IMR-90 (cell line): ENCODE measurements at regions not wholly inside any gene's neighbourhood (a gene's known extent, or its start where the extent isn't known, plus 50 kb on each side); places are given as distances from the start of the nearest gene placed in this dataset.

ENCODE experiments used
- ATAC-seq: fragments of 200-7000 bp; cut with Tn5 transposase; 2 replicates; pipeline ENCODE4 v1.9.1; 2020; ENCODE audit warnings: low read depth, mild to moderate bottlenecking, moderate library complexity
- BruUV-seq: library from RNA; stranded (reverse); fragments of 400-500 nt; replicated peaks from 2 replicates; lab custom pipeline; 2021; lab: Mats Ljungman, UMichigan
- CTCF ChIA-PET: fragments of 300-600 bp; formaldehyde crosslinking; extraction: SDS; loops from one replicate; lab custom pipeline; 2021; ENCODE audit warnings: antibody characterized with exemption; lab: Yijun Ruan, JAX
- POLR2A ChIA-PET: fragments of 300-600 bp; sonication (Branson Sonifier 250); formaldehyde crosslinking; loops from one replicate; lab custom pipeline; 2022; ENCODE audit warnings: antibody characterized with exemption; ENCODE audit not compliant: unreplicated experiment; lab: Charles Lee
- DNase-seq: peaks from one replicate; pipeline ENCODE4 v3.0.0; 2013
- H2AFZ ChIP-seq: replicated peaks from 2 replicates; pipeline ENCODE3; 2013; ENCODE audit warnings: low read length, mild to moderate bottlenecking; ENCODE audit not compliant: poor library complexity
- H2AK5ac ChIP-seq: 2 replicates; pipeline ENCODE4 v1.6.1; 2013; ENCODE audit warnings: low read depth, low read length, inconsistent platforms
- H2AK9ac ChIP-seq: replicated peaks from 2 replicates; pipeline ENCODE3; 2013; ENCODE audit warnings: mild to moderate bottlenecking, low read depth, low read length, moderate library complexity; ENCODE audit not compliant: poor library complexity
- H2BK120ac ChIP-seq: 2 replicates; pipeline ENCODE4 v1.6.1; 2013; ENCODE audit warnings: low read depth, low read length, inconsistent platforms
- H2BK15ac ChIP-seq: 3 replicates; pipeline ENCODE4 v1.6.1; 2013; ENCODE audit warnings: low read depth, low read length, inconsistent platforms
- H2BK20ac ChIP-seq: 2 replicates; pipeline ENCODE4 v1.6.1; 2013; ENCODE audit warnings: low read depth, mild to moderate bottlenecking, inconsistent platforms, low read length, moderate library complexity
- H2BK5ac ChIP-seq: 2 replicates; pipeline ENCODE4 v1.6.1; 2013; ENCODE audit warnings: mild to moderate bottlenecking, low read depth, low read length, inconsistent platforms; ENCODE audit not compliant: poor library complexity, severe bottlenecking
- H3K14ac ChIP-seq: replicated peaks from 2 replicates; pipeline ENCODE4 v1.6.1; 2013; ENCODE audit warnings: low read depth, low read length, inconsistent platforms
- H3K18ac ChIP-seq: 2 replicates; pipeline ENCODE4 v1.6.1; 2013; ENCODE audit warnings: low read depth, low read length, control low read depth
- H3K23ac ChIP-seq: 2 replicates; pipeline ENCODE4 v1.6.1; 2013; ENCODE audit warnings: low read depth, low read length, inconsistent platforms
- H3K27ac ChIP-seq: 2 replicates; pipeline ENCODE4 v1.5.1; 2013; ENCODE audit warnings: mild to moderate bottlenecking, control low read depth, low read length; ENCODE audit not compliant: insufficient read depth
- H3K27me3 ChIP-seq: 2 replicates; pipeline ENCODE4 v1.6.1; 2013; ENCODE audit warnings: low read length; ENCODE audit not compliant: control insufficient read depth, insufficient read depth
- H3K36me3 ChIP-seq: 2 replicates; pipeline ENCODE4 v1.6.1; 2013; ENCODE audit warnings: low read length, mixed read lengths; ENCODE audit not compliant: control insufficient read depth, insufficient read depth
- H3K4ac ChIP-seq: 2 replicates; pipeline ENCODE4 v1.6.1; 2013; ENCODE audit warnings: low read depth, low read length, inconsistent platforms
- H3K4me1 ChIP-seq: 2 replicates; pipeline ENCODE4 v1.6.1; 2013; ENCODE audit warnings: low read length, mixed read lengths; ENCODE audit not compliant: control insufficient read depth, insufficient read depth
- H3K4me2 ChIP-seq: 2 replicates; pipeline ENCODE4 v1.6.1; 2013; ENCODE audit warnings: low read depth, mild to moderate bottlenecking, control low read depth, low read length, moderate library complexity
- H3K4me3 ChIP-seq: 2 replicates; pipeline ENCODE4 v1.5.1; 2013; ENCODE audit warnings: low read depth, mild to moderate bottlenecking, control low read depth, low read length, moderate library complexity; ENCODE audit not compliant: insufficient read depth
- H3K56ac ChIP-seq: 2 replicates; pipeline ENCODE4 v1.6.1; 2013; ENCODE audit warnings: low read length, inconsistent platforms; ENCODE audit not compliant: insufficient read depth; ENCODE audit errors: extremely low read depth
- H3K79me1 ChIP-seq, 2 experiments: 2 replicates each; pipeline ENCODE4 v1.6.1; 2013; ENCODE audit warnings: low read length in 2 of 2, inconsistent platforms in 1 of 2, low read depth in 1 of 2
- H3K9ac ChIP-seq: 2 replicates; pipeline ENCODE4 v1.6.1; 2013; ENCODE audit warnings: low read depth, low read length, control low read depth
- H3K9me1 ChIP-seq: 2 replicates; pipeline ENCODE4 v1.6.1; 2013; ENCODE audit warnings: low read length, inconsistent platforms; ENCODE audit not compliant: insufficient read depth
- H3K9me3 ChIP-seq: 2 replicates; pipeline ENCODE4 v1.6.1; 2013; ENCODE audit warnings: low read length; ENCODE audit not compliant: control insufficient read depth, insufficient read depth
- H4K20me1 ChIP-seq: 2 replicates; pipeline ENCODE4 v1.6.1; 2013; ENCODE audit warnings: low read length, inconsistent platforms; ENCODE audit not compliant: insufficient read depth
- H4K5ac ChIP-seq: 2 replicates; pipeline ENCODE4 v1.6.1; 2013; ENCODE audit warnings: mild to moderate bottlenecking, low read depth, low read length, control low read depth
- H4K8ac ChIP-seq, 2 experiments: 2 replicates each; pipeline ENCODE4 v1.6.1; 2013; ENCODE audit warnings: low read depth in 2 of 2, low read length in 2 of 2, control low read depth in 1 of 2, inconsistent platforms in 1 of 2
- H4K91ac ChIP-seq: 2 replicates; pipeline ENCODE4 v1.6.1; 2013; ENCODE audit warnings: low read depth, low read length, inconsistent platforms; ENCODE audit not compliant: insufficient read depth
- CEBPB ChIP-seq: IDR thresholded peaks from 2 replicates; pipeline ENCODE4 v1.6.1; 2012; ENCODE audit warnings: low read depth, low read length, improper control_type of control experiment
- CHD1 ChIP-seq: IDR thresholded peaks from 2 replicates; pipeline ENCODE4 v1.6.1; 2012; ENCODE audit warnings: low read depth, low read length, improper control_type of control experiment
- CTCF ChIP-seq: conservative IDR thresholded peaks from 2 replicates; pipeline ENCODE4 v1.5.1; 2012; ENCODE audit warnings: mild to moderate bottlenecking, low read depth, low read length, improper control_type of control experiment
- FOS ChIP-seq: fragments of 150-350 bp; IDR thresholded peaks from 2 replicates; pipeline ENCODE4 v1.6.1; 2016; ENCODE audit warnings: low read depth, low read length
- MAFK ChIP-seq: IDR thresholded peaks from 2 replicates; pipeline ENCODE4 v1.6.1; 2012; ENCODE audit warnings: low read depth, low read length, improper control_type of control experiment
- MAZ ChIP-seq: IDR thresholded peaks from 2 replicates; pipeline ENCODE4 v1.6.1; 2012; ENCODE audit warnings: low read depth, mild to moderate bottlenecking, low read length, improper control_type of control experiment, moderate library complexity, borderline replicate concordance
- NFE2L2 ChIP-seq: fragments of 150-350 bp; IDR thresholded peaks from 2 replicates; pipeline ENCODE4 v1.6.1; 2016; ENCODE audit warnings: low read depth, mild to moderate bottlenecking, low read length
- POLR2A ChIP-seq: IDR thresholded peaks from 2 replicates; pipeline ENCODE4 v1.6.1; 2012; ENCODE audit warnings: mild to moderate bottlenecking, low read depth, low read length
- RAD21 ChIP-seq: IDR thresholded peaks from 2 replicates; pipeline ENCODE4 v1.6.1; 2012; ENCODE audit warnings: low read length, improper control_type of control experiment
- RCOR1 ChIP-seq: IDR thresholded peaks from 2 replicates; pipeline ENCODE4 v1.6.1; 2012; ENCODE audit warnings: mild to moderate bottlenecking, low read length, improper control_type of control experiment; ENCODE audit not compliant: insufficient replicate concordance
- RFX5 ChIP-seq: IDR thresholded peaks from 2 replicates; pipeline ENCODE4 v1.8.0; 2012; ENCODE audit warnings: low read depth, mild to moderate bottlenecking, low read length, moderate library complexity
- SMC3 ChIP-seq: fragments of 150-350 bp; IDR thresholded peaks from 2 replicates; pipeline ENCODE4 v1.6.1; 2016; ENCODE audit warnings: low read depth, mild to moderate bottlenecking, antibody characterized with exemption, low read length, moderate library complexity
- WGBS, 2 experiments: methylation state at CpG; one replicate each; pipeline versions ENCODE4 v1.1.5 to v1.1.7; 2013; ENCODE audit warnings: missing lambda C conversion rate in 2 of 2; ENCODE audit not compliant: insufficient read length in 1 of 2; ENCODE audit errors: extremely low coverage in 2 of 2; 5-methylcytosine and 5-hydroxymethylcytosine counted together
- dilution Hi-C: fragments of 300-500 bp; cut with HindIII; formaldehyde crosslinking; loops from one replicate; pipeline ENCODE4 v1.14.3; 2018; ENCODE audit warnings: low sequenced_read_pairs; ENCODE audit not compliant: unreplicated experiment
- in situ Hi-C: fragments of 300-500 bp; cut with MboI; formaldehyde crosslinking; loops from 3 replicates; pipeline ENCODE4 v1.14.3; 2019; ENCODE audit warnings: low sequenced_read_pairs, inconsistent platforms, mixed read lengths
- intact Hi-C: fragments of 100-400 bp; cut with micrococcal nuclease; formaldehyde crosslinking; loops from 2 replicates; pipeline ENCODE4 v1.10.0; 2022
- TF ChIP-seq, protein P1 (sequence below): fragments of 150-350 bp; IDR thresholded peaks from 2 replicates; pipeline ENCODE4 v1.6.1; 2017; ENCODE audit warnings: mild to moderate bottlenecking, antibody characterized with exemption, low read length, low read depth

DNA sequence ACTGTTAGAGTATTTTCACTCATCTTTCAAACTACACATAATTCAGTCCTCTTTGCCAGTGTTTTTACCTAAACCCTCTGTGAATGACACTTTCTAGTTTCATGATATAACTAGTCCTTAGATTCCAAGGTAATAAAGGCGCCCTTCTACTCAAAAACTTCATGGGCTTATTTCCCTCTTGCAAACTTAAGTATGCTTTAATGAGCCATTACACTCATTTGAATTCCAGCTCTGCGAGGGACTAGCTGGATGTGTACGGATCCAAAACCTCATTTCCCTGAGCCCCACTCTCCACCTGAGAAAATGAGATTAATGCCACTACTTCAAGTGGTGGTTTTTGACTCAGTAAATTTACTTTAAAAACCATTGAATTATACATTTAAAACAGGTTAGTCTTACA is 141.1 kb downstream of the NDUFA12 start:
- H3K79me1 ChIP-seq, result no peaks in the 10 kb centered on the region
- TF ChIP-seq MAZ (no peak), CEBPB (no peak), RFX5 (no peak), POLR2A (no peak), NFE2L2 (no peak), MAFK (no peak), RAD21 (no peak), FOS (no peak), SMC3 (no peak), CHD1 (no peak), CTCF (no peak), RCOR1 (no peak)
- TF ChIP-seq, protein P1, sequence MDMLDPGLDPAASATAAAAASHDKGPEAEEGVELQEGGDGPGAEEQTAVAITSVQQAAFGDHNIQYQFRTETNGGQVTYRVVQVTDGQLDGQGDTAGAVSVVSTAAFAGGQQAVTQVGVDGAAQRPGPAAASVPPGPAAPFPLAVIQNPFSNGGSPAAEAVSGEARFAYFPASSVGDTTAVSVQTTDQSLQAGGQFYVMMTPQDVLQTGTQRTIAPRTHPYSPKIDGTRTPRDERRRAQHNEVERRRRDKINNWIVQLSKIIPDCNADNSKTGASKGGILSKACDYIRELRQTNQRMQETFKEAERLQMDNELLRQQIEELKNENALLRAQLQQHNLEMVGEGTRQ, result no peak
- H3K4me3 ChIP-seq, result no peak overlapping the region
- no peak overlapping the region for H3K4me2 ChIP-seq
- no TSS peak for BruUV-seq
- no peak overlapping the region for H3K9ac ChIP-seq
- peaks cover 18% of the 10 kb centered on the region for H3K27me3 ChIP-seq
- H4K20me1 ChIP-seq, result no peaks in the 10 kb centered on the region
- no peak overlapping the region for H3K56ac ChIP-seq
- CTCF ChIA-PET, result no interaction called here
- H2BK20ac ChIP-seq, result no peak overlapping the region
- WGBS, 2 experiments, result no CpG with 5 or more reads among the region's 3 CpGs
- no peak overlapping the region for H3K23ac ChIP-seq
- H3K36me3 ChIP-seq, result no peaks in the 10 kb centered on the region
- H3K9me3 ChIP-seq, result no peaks in the 10 kb centered on the region
- no peak overlapping the region for H3K4ac ChIP-seq
- no peak overlapping the region for H2AFZ ChIP-seq
- no peak overlapping the region for H3K18ac ChIP-seq
- no peak overlapping the region for H3K14ac ChIP-seq
- no peak overlapping the region for H2BK15ac ChIP-seq
- no peak overlapping the region for H4K91ac ChIP-seq
- intact Hi-C loops, result no loop called here
- H2AK5ac ChIP-seq, result no peak overlapping the region
- H2BK5ac ChIP-seq, result no peak overlapping the region
- ATAC-seq, result no peak
- H4K5ac ChIP-seq, result no peak overlapping the region
- no peak overlapping the region for H2AK9ac ChIP-seq
- no peak overlapping the region for H3K27ac ChIP-seq
- H3K4me1 ChIP-seq, result no peaks in the 10 kb centered on the region
- no peak for DNase-seq
- H4K8ac ChIP-seq, result no peak overlapping the region
- in situ Hi-C loops, result no loop called here
- dilution Hi-C loops, result no loop called here
- H3K9me1 ChIP-seq, result no peaks in the 10 kb centered on the region
- POLR2A ChIA-PET, result no interaction called here
- H2BK120ac ChIP-seq, result no peak overlapping the region
